IPS DF 4.7 (cell line): ENCODE measurements at regions not wholly inside any gene's neighbourhood (a gene's known extent, or its start where the extent isn't known, plus 50 kb on each side); places are given as distances from the start of the nearest gene placed in this dataset.
"Not testable (repeated sequence)": the region's sequence is repeated elsewhere in the genome, so short reads cannot be mapped to it uniquely, and the experiment has no call there.

Experiments used
- DNase-seq: peaks from one replicate; pipeline ENCODE4 v3.0.0-alpha.2; 2013; ENCODE audit warnings: low spot score; ENCODE audit errors: extremely low read depth

DNA sequence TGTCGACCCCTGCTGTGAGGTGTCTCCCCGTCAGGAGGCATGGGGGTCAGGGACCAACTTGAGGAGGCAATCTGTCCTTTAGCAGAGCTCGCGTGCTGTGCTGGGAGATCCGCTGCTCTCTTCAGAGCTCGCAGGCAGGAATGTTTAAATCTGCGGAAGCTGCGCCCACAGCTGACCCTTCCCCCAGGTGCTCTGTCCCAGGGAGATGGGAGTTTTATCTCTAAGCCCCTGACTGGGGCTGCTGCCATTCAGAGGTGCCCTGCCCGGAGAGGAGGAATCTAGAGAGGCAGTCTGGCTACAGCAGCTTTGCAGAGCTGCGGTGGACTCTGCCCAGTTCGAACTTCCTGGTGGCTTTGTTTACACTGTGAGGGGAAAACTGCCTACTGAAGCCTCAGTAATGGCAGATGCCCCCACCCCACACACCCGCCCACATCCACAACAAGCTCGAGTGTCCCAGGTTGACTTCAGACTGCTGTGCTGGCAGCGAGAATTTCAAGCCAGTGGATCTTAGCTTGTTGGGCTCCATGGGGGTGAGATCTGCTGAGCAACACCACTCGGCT lies 133.1 kb downstream of the CENPC start:
- not testable (repeated sequence) for DNase-seq

GRCh38 chr4:67403342-67403741 lies 142.0 kb downstream of the CENPC start:
- DNase-seq: no peak

DNA sequence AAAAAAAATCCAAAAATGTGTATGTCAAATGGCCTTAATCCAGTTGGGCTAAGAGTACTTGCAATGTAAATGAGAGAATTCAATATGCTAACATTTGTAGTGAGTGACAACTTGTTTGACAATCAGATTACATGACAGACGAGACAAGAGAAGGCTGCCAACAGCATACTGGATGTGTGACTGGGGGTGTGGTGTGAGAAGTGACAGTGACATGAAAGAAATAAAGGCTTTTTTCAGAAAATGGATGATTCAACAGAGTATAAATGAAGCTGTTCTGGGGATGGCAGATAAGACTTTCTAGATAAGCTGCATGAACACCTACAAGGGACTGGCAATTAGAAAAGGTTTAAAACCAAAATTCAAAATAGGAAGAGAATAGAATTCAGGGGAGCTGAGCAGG lies 143.4 kb downstream of the CENPC start:
- no peak for DNase-seq

DNA sequence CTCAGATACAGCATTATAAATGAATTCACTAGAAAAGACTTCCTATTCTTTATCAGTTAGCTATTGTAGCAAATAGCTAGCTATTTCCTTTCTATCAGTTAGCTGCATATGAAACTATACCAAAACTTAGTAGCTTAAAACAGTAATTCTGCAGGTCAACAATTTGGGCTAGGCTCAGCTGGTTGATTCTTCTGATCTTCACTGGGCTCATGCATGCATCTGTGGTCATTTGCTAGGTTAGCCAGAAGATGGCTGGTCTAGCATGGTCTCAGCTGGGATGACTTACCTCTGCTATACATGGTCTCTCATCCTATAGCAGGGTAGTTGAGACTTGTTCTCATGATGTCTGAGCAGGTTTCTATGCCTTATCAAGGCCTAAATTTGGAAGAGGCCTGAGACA lies 147.4 kb downstream of the CENPC start:
- no peak for DNase-seq

- DNase-seq: no peak
Observed at GRCh38 chr4:67397031-67397430, 148.3 kb downstream of the CENPC start.

GRCh38 chr4:67396008-67396407 lies 149.3 kb downstream of the CENPC start:
- DNase-seq: no peak

DNA sequence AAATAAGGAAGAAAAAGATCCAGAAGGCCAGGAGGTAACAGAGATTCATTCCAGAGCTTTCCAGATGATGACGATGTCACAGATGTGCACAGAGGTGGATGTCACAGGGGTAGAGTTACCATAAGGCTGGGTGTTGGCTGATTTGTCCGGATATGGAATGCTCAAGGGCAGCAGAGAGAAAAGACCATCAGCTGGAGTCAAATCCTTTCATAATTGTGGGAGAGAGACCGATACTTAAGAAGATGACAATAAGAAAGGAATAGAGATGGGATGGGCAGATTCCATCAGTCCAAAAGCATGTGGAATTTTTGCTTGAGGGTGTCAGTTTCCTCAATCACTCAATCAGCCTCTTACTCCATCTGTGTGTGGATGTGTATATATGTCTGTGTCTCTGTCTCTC lies 150.4 kb downstream of the CENPC start:
- no peak for DNase-seq

- DNase-seq: no peak
Observed at GRCh38 chr4:67393699-67394281, 151.5 kb downstream of the CENPC start.

DNA sequence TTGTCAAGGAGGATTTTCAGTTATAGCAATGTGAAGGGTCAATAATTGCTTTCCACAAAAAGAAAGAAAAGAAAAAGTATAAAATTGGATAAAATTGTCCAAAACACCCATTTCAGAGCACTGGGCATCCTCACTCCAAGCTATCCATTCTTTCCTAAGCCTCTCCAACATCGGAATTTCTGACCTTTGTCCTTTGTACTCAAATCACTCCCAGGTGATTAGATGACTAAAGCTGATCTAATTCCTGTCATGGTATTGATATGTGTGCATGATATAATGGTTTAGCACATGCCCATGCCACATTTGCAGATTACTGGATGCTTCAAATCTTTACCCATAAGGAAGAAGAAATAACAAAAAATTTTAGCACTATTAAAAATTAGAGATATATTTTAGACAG lies 152.3 kb downstream of the CENPC start:
- DNase-seq: no peak

DNA sequence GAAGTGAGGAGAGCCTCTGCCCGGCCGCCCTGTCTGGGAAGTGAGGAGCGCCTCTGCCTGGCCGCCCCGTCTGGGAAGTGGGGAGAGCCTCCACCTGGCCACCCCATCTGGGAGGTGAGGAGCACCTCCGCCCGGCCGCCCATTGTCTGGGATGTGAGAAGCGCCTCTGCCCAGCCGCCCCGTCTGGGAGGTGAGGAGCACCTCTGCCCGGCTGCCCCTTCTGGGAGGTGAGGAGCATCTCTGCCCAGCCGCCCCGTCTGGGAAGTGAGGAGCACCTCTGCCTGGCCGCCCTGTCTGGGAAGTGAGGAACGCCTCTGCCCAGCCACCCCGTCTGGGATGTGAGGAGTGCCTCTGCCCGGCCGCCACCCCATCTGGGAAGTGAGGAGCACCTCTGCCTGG lies 163.9 kb downstream of the CENPC start:
- not testable (repeated sequence) for DNase-seq

GRCh38 chr4:67380702-67381405 lies 164.4 kb downstream of the CENPC start:
- not testable (repeated sequence) for DNase-seq

GRCh38 chr4:67380154-67380553 lies 165.1 kb downstream of the CENPC start:
- DNase-seq: no peak

DNA sequence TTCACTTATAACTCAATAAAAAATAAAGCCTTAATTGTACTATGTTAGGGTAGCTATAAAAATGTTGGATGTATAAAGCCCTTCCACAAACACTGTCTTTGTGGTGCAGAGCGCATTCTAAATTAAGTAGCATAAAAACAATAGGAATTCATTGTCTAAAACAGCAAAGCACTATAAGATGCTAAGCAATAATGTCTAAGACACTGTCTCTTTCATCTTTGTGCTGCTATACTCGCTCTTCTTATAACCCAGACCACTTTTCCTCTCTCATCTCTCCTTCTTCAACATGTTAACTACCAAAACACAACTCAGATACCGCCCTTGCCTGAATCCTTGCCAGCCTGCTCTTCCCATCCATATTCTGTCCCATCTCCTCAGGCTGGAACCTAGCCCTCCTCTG lies 170.0 kb downstream of the CENPC start:
- no peak for DNase-seq

- no peak for DNase-seq
Observed at GRCh38 chr4:67371615-67372014, 173.7 kb downstream of the CENPC start.

- DNase-seq: no peak
Observed at GRCh38 chr4:67366311-67366861, 178.9 kb downstream of the CENPC start.

DNA sequence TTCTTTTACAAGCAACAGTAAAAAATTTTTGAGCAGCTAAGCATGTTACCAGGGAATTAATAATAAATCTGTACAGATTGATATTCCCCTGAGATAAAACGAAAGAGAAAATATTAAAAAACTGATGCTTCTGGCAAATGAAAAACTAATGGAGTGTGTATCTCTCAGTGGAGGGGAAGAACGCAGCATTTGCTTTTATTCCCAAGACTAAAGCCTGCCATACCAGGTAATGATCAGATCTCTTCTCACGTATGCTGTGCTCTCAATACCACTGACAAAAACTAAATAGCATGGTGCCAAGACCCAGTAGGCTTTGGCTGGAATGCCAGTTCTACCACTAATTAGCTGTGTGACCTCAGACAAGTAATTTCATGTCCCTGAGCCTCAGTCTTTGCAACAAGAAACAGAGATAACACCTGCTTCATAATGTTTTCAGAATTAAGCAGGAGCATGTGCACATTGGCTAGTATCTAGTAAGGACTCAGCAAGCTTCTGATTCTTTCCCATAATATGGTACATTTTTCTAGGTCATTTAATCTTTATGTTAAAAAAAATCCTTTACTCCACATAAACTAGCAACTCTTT lies 179.6 kb downstream of the CENPC start:
- DNase-seq: no peak

DNA sequence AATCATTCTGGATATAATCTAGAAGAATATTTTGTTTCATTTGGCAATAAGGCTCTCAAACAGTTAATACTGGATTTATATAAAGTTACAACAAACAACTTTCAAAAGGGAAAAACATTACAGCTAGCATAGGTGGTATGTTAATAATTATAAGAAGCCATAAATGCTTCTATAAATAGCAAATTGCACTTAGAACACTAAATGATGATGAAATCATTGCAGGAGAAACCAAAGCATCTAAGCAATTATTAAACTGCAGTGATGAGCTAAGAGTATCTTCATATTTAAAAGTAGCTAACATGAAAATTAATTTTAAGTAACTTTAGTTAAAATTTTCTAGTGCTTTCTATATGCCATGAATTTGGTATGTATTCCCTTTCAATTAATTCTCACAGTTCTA lies 189.5 kb downstream of the CENPC start:
- DNase-seq: no peak

- no peak for DNase-seq
Observed at GRCh38 chr4:67346654-67347053, 198.6 kb downstream of the CENPC start.

- no peak for DNase-seq
Observed at GRCh38 chr4:67344594-67345380, 200.5 kb downstream of the CENPC start.

GRCh38 chr4:67343199-67343598 lies 202.1 kb downstream of the CENPC start:
- no peak for DNase-seq

- no peak for DNase-seq
Observed at GRCh38 chr4:67342291-67342690, 203.0 kb downstream of the CENPC start.

- DNase-seq: no peak
Observed at GRCh38 chr4:67333664-67334063, 211.6 kb downstream of the CENPC start.
